ENCODE measurements at regions not wholly inside any gene's neighbourhood (a gene's known extent, or its start where the extent isn't known, plus 50 kb on each side); places are given as distances from the start of the nearest gene placed in this dataset.

- H3K27ac ChIP-seq (replicated peaks) = no peak overlapping the region
- TF ChIP-seq GABPA (IDR thresholded peaks at IDR 0.05; ENCODE audit: low read depth) (no peak), REST (IDR thresholded peaks at IDR 0.05; ENCODE audit: insufficient replicate concordance, low read depth) (no peak), CTCF (IDR thresholded peaks at IDR 0.05; ENCODE audit: insufficient read depth, low read length) (no peak), POLR2AphosphoS5 (IDR thresholded peaks at IDR 0.05; ENCODE audit: low read depth) (no peak)
- no peak for DNase-seq (ENCODE audit: low read depth in 1 of 2, low spot score in 1 of 2)
- H3K27me3 ChIP-seq (ENCODE audit: insufficient read depth, poor library complexity, severe bottlenecking) = no peaks in the 10 kb centered on the region
- no peak overlapping the region for H3K4me3 ChIP-seq (replicated peaks; ENCODE audit: insufficient read depth, low read length)
Measured at GRCh38 chr1:119217309-119217828, 76.9 kb upstream of the WARS2 start.

GRCh38 chr1:119219711-119220110 is 79.3 kb upstream of the WARS2 start:
- TF ChIP-seq POLR2AphosphoS5 (IDR thresholded peaks at IDR 0.05; ENCODE audit: low read depth) = no peak
- TF ChIP-seq SPI1 (IDR thresholded peaks at IDR 0.05; ENCODE audit: borderline replicate concordance, low read depth) = peak; percentile 56
- Histone ChIP-seq H3K4me3 (replicated peaks; ENCODE audit: insufficient read depth, low read length) (no peak overlapping the region), H3K27me3 (ENCODE audit: insufficient read depth, poor library complexity, severe bottlenecking) (no peaks in the 10 kb centered on the region), H3K27ac (replicated peaks) (no peak overlapping the region)
- peak; percentile 35 to 79 for DNase-seq (ENCODE audit: low read depth in 1 of 2, low spot score in 1 of 2)

GRCh38 chr1:119220991-119221390 is 80.5 kb upstream of the WARS2 start:
- no peaks in the 10 kb centered on the region for H3K27me3 ChIP-seq (ENCODE audit: insufficient read depth, poor library complexity, severe bottlenecking)
- no peak overlapping the region for H3K27ac ChIP-seq (replicated peaks)
- H3K4me3 ChIP-seq (replicated peaks; ENCODE audit: insufficient read depth, low read length) = no peak overlapping the region
- no peak for DNase-seq (ENCODE audit: low read depth in 1 of 2, low spot score in 1 of 2)
- TF ChIP-seq POLR2AphosphoS5 (IDR thresholded peaks at IDR 0.05; ENCODE audit: low read depth) (no peak), GABPA (IDR thresholded peaks at IDR 0.05; ENCODE audit: low read depth) (no peak), CTCF (IDR thresholded peaks at IDR 0.05; ENCODE audit: insufficient read depth, low read length) (no peak), SPI1 (IDR thresholded peaks at IDR 0.05; ENCODE audit: borderline replicate concordance, low read depth) (no peak), REST (IDR thresholded peaks at IDR 0.05; ENCODE audit: insufficient replicate concordance, low read depth) (no peak)

GRCh38 chr1:119222271-119222670 is 81.8 kb upstream of the WARS2 start:
- TF ChIP-seq SPI1 (IDR thresholded peaks at IDR 0.05; ENCODE audit: borderline replicate concordance, low read depth) = no peak
- TF ChIP-seq REST (IDR thresholded peaks at IDR 0.05; ENCODE audit: insufficient replicate concordance, low read depth) = no peak
- TF ChIP-seq GABPA (IDR thresholded peaks at IDR 0.05; ENCODE audit: low read depth) = no peak
- TF ChIP-seq POLR2AphosphoS5 (IDR thresholded peaks at IDR 0.05; ENCODE audit: low read depth) = no peak
- no peak for TF ChIP-seq CTCF (IDR thresholded peaks at IDR 0.05; ENCODE audit: insufficient read depth, low read length)
- no peak for DNase-seq (ENCODE audit: low read depth in 1 of 2, low spot score in 1 of 2)
- no peak overlapping the region for H3K27ac ChIP-seq (replicated peaks)
- H3K4me3 ChIP-seq (replicated peaks; ENCODE audit: insufficient read depth, low read length) = no peak overlapping the region
- no peaks in the 10 kb centered on the region for H3K27me3 ChIP-seq (ENCODE audit: insufficient read depth, poor library complexity, severe bottlenecking)

All from HL-60 (cell line).